Left lung (tissue), 4 donors: ENCODE measurements at regions not wholly inside any gene's neighbourhood (a gene's known extent, or its start where the extent isn't known, plus 50 kb on each side); places are given as distances from the start of the nearest gene placed in this dataset.

Experiments
- ATAC-seq: fragments of 200-7000 bp; cut with Tn5 transposase; one replicate; pipeline ENCODE4 v1.9.1; 2020; ENCODE audit warnings: moderate library complexity
- DNase-seq, 4 donors: peaks; one replicate each; pipeline ENCODE4 v3.0.0-alpha.2; 2013 to 2020
- H3K27ac ChIP-seq, 2 donors: fragments of 200-600 bp; sonication (generic) in 1 of 2; one replicate each; pipeline versions ENCODE4 v1.5.0 to v1.8.0; 2020 to 2021
- H3K27me3 ChIP-seq, 2 donors: fragments of 200-600 bp; sonication (generic) in 1 of 2; one replicate each; pipeline versions ENCODE4 v1.5.0 to v1.8.0; 2020 to 2021
- H3K36me3 ChIP-seq, 2 donors: fragments of 200-600 bp; sonication (generic) in 1 of 2; one replicate each; pipeline versions ENCODE4 v1.5.0 to v1.8.0; 2020 to 2021
- H3K4me1 ChIP-seq, 2 donors: fragments of 200-600 bp; one replicate each; pipeline ENCODE4 v1.8.0; 2021
- H3K4me3 ChIP-seq, 2 donors: fragments of 200-600 bp; sonication (generic) in 1 of 2; one replicate each; pipeline versions ENCODE4 v1.5.0 to v1.8.0; 2020 to 2021; ENCODE audit warnings: mild to moderate bottlenecking in 1 of 2
- H3K9me3 ChIP-seq, 2 donors: fragments of 200-600 bp; sonication (generic) in 1 of 2; one replicate each; pipeline versions ENCODE4 v1.5.0 to v1.8.0; 2020 to 2021
- CTCF ChIP-seq, 2 donors: fragments of 200-600 bp; sonication (generic) in 1 of 2; IDR thresholded peaks; one replicate each; pipeline versions ENCODE4 v1.5.0 to v1.8.0; 2021; ENCODE audit warnings: antibody characterized with exemption in 2 of 2
- intact Hi-C, 2 donors: fragments of 100-400 bp; cut with DNase I; formaldehyde crosslinking; loops; one replicate each; pipeline versions ENCODE4 v1.11.2 to v1.14.2; 2022
- donor health status: DM: no; HTN: yes; CAD: no.
- donor health status: DM: no; HTN: no; CAD: no.

- peak; percentile 23 for ATAC-seq
- no peaks in the 10 kb centered on the region for H3K27me3 ChIP-seq
- H3K27ac ChIP-seq = peak overlapping the region in 1 of 2 donors; percentile 46
Measured at GRCh38 chr12:4012977-4013968, 140.1 kb upstream of the PARP11 start.

DNA sequence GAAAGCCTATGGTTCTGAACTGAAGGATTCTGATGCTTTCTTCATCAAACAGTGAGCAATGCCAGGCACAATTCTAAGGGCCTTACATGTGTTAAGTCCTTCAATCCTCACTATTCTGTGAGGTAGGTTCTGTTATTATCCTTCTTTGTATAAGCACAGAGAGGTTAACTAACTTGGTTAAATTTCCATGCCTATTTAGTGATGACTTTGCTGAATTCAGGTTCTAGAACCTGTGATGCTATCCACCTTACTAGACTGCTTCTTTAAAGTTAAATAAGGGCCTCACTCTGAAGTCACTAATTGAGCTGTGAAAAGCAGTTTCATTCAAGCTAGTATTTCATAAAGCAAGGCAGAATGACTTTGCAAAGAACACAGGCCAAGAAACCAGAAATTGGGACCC, 138.9 kb upstream of the PARP11 start:
- no peaks in the 10 kb centered on the region for H3K36me3 ChIP-seq
- no peak for ATAC-seq
- intact Hi-C loops = no loop called here
- no peak for TF ChIP-seq CTCF (IDR thresholded peaks at IDR 0.05)
- DNase-seq = no peak
- peak overlapping the region; percentile 20 to 45 for H3K27ac ChIP-seq
- H3K27me3 ChIP-seq = no peaks in the 10 kb centered on the region
- H3K9me3 ChIP-seq = no peaks in the 10 kb centered on the region
- H3K4me1 ChIP-seq = peaks cover 0 to 2% of the 10 kb centered on the region in 2 donors
- no peak overlapping the region for H3K4me3 ChIP-seq

More at GRCh38 chr12:4012977-4013968, 140.1 kb upstream of the PARP11 start:
- intact Hi-C loops = no loop called here
- Histone ChIP-seq H3K36me3 (no peaks in the 10 kb centered on the region), H3K4me1 (peaks cover 0 to 2% of the 10 kb centered on the region in 2 donors), H3K9me3 (no peaks in the 10 kb centered on the region), H3K4me3 (no peak overlapping the region)
- no peak for TF ChIP-seq CTCF (IDR thresholded peaks at IDR 0.05)
- DNase-seq = no peak

DNA sequence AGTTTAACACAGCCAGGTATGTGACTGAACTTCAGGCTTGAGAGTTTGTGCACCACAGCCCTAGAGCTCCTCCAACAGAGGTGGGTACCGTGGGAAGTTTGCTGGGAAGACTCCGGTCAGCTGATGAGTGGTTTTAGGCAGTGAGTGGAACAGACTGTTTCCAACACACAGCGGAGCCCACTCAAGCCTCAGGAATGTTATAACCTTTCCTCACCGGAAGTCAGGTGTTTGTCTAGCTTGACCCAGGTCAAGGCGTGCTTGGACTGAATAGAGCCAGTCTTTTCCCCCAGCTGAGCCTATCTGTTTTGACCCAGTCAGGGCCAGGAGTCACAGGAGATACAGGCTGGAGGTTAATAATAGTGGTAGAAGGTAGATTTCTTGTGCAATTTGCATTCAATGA, 138.4 kb upstream of the PARP11 start:
- H3K4me3 ChIP-seq = no peak overlapping the region
- no peaks in the 10 kb centered on the region for H3K9me3 ChIP-seq
- no peak for TF ChIP-seq CTCF (IDR thresholded peaks at IDR 0.05)
- peaks cover 0 to 2% of the 10 kb centered on the region in 2 donors for H3K4me1 ChIP-seq
- H3K27me3 ChIP-seq = no peaks in the 10 kb centered on the region
- ATAC-seq (peak; percentile 82), DNase-seq (peak in 1 of 4 donors; percentile 67)
- no peaks in the 10 kb centered on the region for H3K36me3 ChIP-seq
- H3K27ac ChIP-seq = peak overlapping the region; percentile 20 to 45
- intact Hi-C loops = no loop called here

- H3K9me3 ChIP-seq = no peaks in the 10 kb centered on the region
- no peak for ATAC-seq
- H3K4me3 ChIP-seq = no peak overlapping the region
- H3K27ac ChIP-seq = no peak overlapping the region
- H3K27me3 ChIP-seq = no peaks in the 10 kb centered on the region
- DNase-seq = no peak
- peaks cover 0 to 2% of the 10 kb centered on the region in 2 donors for H3K4me1 ChIP-seq
- TF ChIP-seq CTCF (IDR thresholded peaks at IDR 0.05) = no peak
- H3K36me3 ChIP-seq = no peaks in the 10 kb centered on the region
- intact Hi-C loops = no loop called here
Measured at GRCh38 chr12:4009979-4010704, 136.9 kb upstream of the PARP11 start.

DNA sequence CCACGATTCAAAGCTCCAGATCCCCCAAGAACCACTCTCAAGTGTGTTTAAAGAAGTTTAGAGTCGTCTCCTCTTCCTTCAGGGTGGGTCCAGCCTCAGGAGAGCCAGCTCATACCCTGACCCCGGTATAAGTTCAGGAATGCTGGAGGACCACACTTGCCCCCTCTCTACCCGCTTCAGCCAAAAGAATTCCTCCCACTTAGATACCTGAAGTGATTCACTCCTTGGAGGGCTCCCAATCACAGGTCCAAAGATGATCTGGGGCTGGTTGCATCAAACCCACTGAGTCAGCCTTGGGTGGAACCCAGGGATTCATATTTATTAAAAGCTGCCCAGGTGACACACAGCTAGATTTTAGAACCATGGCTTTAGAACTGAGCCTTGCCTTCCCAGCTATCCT, 133.5 kb upstream of the PARP11 start:
- H3K9me3 ChIP-seq = no peaks in the 10 kb centered on the region
- ATAC-seq (no peak), DNase-seq (no peak)
- no peaks in the 10 kb centered on the region for H3K4me1 ChIP-seq
- H3K36me3 ChIP-seq = no peaks in the 10 kb centered on the region
- no peaks in the 10 kb centered on the region for H3K27me3 ChIP-seq
- no peak overlapping the region for H3K4me3 ChIP-seq
- intact Hi-C loops = no loop called here
- TF ChIP-seq CTCF (IDR thresholded peaks at IDR 0.05) = no peak
- no peak overlapping the region for H3K27ac ChIP-seq
